ENCODE measurements at regions not wholly inside any gene's neighbourhood (a gene's known extent, or its start where the extent isn't known, plus 50 kb on each side); places are given as distances from the start of the nearest gene placed in this dataset.
"Not testable (repeated sequence)": the region's sequence is repeated elsewhere in the genome, so short reads cannot be mapped to it uniquely, and the experiment has no call there.

DNA sequence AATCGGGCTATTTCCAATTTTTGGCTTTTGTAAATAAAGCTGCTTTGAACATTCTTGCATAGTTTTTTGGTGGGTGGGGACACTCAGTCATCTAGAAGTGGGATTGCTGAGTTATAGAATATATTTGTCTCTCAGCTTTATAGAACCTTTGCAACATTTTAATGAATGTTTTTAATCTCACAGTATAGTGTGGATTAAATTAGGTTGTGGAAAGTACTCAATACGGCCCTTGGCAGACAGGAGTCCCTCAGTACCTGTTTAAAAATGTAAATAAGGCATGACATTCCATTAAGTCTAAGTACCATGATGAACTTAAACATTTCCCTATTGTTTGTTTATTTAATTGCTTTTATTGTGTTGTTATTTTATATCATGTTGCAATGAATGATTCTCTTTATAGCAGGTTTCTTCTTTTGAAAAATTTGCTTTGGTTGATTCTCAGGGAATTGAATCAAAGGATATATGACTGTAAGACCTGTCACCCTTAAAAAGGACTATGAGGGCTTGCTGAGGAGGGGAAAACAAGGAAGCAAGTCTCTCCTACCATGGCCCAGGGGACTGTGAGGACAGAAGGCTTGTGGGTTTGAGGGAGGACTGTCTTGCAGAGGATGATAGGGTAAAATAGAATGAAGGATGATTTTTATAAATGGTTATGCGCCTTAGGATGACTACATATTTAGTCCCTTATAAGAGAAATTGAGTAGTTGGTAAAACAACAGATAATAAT, 165.1 kb downstream of the RPIA start:
- intact Hi-C loops (cut with micrococcal nuclease): no loop called here
- ATAC-seq: no peak
- DNase-seq: no peak

DNA sequence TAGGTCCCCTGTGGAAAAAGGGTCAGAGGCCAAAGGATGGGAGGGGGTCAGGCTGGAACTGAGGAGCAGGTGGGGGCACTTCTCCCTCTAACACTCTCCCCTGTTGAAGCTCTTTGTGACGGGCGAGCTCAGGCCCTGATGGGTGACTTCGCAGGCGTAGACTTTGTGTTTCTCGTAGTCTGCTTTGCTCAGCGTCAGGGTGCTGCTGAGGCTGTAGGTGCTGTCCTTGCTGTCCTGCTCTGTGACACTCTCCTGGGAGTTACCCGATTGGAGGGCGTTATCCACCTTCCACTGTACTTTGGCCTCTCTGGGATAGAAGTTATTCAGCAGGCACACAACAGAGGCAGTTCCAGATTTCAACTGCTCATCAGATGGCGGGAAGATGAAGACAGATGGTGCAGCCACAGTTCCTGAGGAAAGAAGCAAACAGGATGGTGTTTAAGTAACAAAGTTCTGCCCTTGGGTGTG, 165.8 kb downstream of the RPIA start:
- intact Hi-C loops (cut with micrococcal nuclease): no loop called here
- no peak for DNase-seq
- ATAC-seq: no peak

DNA sequence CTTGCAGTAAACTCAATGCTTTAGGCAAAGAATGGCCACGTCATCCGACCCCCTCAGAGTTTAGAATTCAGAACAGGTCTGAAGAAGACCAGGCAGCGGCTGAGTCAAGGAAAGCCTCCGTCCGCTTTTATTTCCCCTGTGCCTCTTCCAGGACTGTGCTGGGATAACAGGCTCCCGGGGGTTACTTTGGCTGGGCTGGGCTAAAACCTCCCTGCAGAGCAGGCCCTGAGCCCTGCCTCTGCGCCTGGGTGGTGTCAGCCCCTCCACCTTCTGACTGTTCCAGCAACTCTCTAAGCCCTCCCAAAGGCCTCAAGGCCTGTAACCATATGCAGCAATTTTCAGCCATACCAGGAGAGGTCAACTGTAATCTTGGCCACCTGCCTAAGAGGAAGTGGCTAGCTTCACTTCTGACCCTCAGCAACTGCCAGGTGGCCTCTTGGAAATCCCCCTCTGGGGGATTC, 166.5 kb downstream of the RPIA start:
- ATAC-seq (peak; percentile 32), DNase-seq (no peak)
- intact Hi-C loops (cut with micrococcal nuclease): no loop called here

DNA sequence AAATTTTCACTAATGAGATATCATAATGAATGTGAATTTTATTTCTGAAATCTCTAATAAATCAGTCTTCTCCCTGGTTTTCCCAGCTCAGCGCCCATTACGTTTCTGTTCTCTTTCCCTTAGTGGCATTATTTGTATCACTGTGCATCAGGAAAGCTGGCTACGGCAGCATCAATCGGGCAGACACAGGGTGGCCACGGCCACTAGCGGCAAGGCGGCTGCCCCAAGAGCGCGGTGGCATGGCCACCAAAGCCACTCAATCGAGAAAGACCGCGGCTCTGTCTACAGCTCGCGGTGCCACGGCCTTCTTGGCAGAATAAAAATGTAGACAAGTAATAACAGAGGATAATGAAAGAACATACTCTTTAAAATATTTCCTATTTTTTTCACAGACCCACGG, 168.0 kb downstream of the RPIA start:
- intact Hi-C loops (cut with micrococcal nuclease): no loop called here
- DNase-seq (no peak), ATAC-seq (no peak)

DNA sequence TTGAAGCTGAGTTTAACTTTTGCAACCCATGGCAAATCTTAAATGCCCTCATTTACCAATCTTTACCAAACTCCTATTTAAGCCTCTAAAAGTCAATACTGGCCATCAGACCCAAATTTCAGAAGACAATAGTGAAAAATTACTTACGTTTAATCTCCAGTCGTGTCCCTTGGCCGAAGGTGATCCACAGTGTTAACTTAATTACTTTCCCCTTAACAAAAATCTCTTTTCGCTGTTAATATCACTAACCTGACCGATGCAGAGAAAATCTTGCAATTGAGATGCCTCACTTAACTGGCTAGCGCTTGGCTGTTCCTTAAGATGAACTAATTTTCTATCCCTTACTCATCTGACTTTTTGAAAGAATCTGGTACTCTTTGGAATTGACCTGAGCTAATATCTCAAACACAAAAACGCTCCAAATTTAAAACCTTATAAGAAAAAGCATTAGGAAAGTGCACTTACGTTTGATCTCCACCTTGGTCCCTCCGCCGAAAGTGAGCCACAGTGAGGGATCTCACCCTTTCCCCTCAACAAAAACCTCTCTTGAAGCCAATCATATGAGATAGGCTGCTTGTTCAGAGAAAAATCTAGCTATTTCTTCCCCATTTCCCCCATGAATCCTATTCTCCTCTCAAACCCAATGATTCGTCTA, 169.1 kb downstream of the RPIA start:
- intact Hi-C loops (cut with micrococcal nuclease): no loop called here
- DNase-seq (no peak), ATAC-seq (no peak)

DNA sequence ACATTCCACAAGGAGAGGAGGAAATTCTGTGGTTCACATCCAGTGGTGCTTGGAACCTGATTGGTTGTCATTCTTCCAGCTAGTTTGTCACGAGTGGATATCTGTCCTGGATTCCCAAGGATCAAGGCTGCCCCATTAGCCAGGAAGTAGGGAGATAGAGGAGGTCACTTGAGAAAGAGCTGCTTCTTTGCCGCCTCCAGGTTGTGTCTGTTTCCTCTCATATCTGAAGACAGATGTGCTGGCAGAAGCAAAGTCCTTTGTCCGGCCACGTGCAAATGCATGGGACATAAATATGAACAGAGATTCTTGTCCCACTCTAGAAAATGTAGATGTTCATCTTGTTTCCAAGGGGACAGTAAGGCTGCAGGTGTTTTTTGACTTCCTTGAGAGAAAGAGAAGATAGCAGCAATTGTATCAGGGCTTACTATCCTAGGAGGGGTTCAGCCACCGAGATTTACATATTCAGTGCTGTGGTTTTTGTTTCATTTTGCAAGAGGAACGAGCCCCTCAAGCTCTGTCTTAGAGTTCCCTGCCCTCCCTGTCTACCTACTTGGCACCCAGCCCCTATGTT, 174.4 kb downstream of the RPIA start:
- no peak for ATAC-seq
- intact Hi-C loops (cut with micrococcal nuclease): no loop called here
- no peak for DNase-seq

DNA sequence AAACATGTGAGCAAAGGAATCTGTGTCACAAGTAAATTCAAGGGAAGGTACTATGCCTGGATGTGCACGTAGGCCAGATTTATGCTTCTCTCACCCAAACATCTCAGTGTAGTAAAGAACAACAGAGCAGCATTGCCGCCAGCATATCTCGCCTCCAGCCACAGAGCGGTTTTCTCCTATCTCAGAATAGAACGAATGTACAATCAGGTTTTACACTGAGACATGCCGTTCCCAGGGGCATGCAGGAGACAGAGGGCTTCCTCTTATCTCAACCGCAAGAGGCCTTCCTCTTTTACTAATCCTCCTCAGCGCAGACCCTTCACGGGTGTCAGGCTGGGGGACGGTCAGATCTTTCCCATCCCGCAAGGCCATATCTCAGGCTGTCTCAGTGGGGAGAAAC, 175.3 kb downstream of the RPIA start:
- no peak for DNase-seq
- intact Hi-C loops (cut with micrococcal nuclease): no loop called here

DNA sequence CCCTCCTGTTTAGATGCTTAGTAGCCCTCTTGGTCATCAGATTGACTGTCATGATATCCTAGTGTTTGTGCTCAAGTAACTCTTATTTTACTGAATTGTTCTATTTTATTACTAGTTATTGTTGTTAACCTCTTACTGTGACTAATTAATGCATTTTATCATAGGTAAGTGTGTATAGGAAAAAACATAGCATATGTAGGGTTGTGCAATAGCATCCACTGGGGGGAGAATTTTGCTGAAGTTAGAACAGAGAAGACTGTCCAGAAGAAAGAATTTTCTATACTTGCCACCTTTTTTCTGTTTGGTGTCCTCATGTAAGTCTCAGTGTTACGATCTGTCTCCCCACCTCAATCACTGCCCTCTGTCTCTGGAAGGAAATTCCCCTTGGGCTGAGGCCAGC, 177.4 kb downstream of the RPIA start:
- intact Hi-C loops (cut with micrococcal nuclease): no loop called here
- ATAC-seq (no peak), DNase-seq (no peak)

More for the DNA sequence above, 175.3 kb downstream of the RPIA start:
- no peak for ATAC-seq

DNA sequence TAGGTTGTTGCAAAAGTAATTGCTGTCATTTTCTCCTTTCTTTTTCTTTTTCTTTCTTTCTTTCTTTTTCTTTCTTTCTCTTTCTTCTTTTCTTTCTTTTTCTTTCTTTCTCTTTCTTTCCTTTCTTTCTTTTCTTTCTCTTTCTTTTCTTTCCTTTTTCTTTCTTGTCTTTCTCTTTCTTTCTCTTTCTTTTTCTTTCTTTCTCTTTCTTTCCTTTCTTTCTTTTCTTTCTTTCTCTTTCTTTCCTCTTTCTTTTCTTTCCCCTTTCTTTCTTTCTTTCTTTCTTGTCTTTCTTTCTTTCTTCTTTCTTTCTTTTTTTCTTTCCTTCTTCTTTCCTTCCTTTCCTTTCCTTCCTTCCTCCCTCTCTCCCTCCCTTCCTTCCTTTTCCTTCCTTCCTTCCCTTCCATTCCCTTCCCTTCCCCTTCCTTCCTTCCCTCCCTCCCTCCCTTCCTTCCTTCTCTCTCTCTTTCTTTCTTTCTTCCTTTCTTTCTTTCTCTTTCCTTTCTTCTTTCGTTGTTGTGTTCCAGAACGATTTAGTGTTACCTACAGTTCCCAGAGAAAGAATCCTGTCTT, 178.9 kb downstream of the RPIA start:
- DNase-seq (no peak), ATAC-seq (no peak)
- intact Hi-C loops (cut with micrococcal nuclease): no loop called here

DNA sequence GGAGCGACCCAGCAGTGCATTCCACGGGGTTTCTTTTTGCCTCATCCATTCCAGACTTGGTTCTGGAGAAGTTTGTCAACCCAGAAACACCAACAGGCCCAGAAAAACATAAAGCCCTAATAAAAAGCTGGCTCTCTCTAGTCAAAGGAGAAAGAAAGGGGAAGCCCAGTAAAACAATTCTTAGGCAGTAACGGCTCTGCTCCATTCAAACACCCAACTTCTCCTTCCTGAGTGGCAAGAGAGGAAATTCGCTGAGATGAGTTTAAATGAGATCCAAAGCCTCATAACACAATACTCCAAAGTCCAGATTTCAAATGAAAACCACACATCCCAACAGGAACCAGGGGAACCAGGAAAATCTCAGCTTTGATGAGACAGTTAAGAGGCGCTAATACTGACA, 179.9 kb downstream of the RPIA start:
- DNase-seq (no peak), ATAC-seq (no peak)
- intact Hi-C loops (cut with micrococcal nuclease): no loop called here

DNA sequence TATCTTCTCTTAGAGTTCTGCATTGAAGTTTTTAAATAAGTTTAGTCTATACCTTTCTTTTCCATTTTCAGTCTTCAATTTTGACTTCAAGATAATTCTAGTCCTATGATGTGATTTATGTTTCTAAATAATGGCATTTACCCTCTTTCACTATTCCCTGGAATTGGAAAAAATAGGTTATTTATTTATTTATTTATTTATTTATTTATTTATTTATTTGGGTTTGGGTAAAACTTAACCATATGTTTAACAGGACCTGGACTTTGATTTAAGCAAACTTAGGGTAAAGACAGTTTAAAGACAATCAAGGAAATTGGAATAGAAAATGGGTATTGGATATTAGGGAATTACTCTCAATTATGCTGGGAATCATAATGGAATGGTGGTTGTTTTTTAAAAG, 182.1 kb downstream of the RPIA start:
- intact Hi-C loops (cut with micrococcal nuclease): no loop called here
- DNase-seq: no peak
- no peak for ATAC-seq

DNA sequence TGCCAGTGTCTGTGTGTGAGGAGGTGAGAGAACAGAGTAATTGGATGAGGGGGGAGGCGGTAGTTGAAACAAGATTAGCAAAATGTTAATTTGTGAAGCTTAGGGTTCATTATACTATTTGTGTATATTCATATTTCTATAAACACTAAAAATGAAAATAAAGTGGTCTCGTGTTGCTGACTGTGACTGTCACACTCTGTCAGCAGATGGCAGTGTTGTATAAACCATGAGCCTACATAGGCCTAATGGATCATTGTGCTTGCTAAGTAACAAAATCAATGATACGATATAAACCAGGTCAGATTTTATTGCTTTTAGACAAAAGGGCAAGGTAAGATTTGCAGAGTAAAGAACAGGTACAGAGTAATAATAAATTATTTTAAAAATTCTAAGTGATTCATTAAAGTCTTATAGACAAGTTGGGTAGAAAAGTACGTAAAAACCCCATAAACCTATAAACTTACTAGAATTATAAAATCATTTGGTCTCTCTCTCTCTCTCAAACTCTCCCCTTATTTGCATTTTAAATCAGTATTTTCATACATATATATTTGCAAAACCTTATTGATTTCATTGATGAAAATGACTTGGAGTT, 182.7 kb downstream of the RPIA start:
- intact Hi-C loops (cut with micrococcal nuclease): no loop called here
- no peak for DNase-seq
- ATAC-seq: peak; percentile 57

DNA sequence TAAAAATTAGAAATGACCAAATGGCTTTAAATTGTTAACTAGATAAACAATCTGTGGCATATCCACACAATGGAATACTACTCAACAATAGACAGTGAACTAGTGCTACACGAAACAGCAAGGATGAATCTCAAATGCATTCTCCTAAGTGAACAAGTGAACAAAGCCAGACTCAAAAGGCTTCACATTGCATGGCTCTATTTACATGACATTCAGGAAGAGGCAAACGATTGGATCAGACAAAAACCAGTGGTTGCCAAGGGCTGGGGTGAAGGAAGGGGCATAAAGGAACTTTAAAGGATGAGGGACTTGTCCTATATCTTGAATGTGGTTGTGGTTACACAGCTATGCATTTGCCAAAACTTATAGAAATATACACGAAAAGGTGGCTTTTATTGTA, 184.3 kb downstream of the RPIA start:
- ATAC-seq (no peak), DNase-seq (no peak)
- intact Hi-C loops (cut with micrococcal nuclease): no loop called here

DNA sequence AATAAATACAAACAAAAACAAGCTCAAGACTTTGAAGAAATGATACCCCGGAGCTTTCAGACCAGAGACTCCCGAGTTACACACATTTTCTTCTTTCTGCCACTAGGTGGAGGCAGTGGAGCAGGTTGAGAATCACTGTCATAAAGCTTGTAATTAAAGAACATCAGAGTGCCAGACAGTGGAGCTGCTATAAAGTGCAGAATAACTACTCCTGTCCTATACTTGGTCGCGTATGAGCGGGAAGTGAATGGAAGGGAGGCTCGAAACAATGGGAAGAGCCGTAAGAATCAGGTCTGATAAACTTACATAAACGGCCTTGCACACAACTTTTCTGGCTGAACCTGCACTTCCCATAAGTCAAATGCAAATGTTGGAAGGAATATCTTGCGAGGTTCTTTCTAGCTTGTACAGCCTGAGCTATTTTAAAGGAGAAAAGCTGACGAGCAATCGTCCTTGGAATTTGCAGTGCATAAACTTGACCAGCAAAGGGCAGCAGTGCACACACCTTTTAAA, 189.0 kb downstream of the RPIA start:
- ATAC-seq (peak; percentile 89), DNase-seq (no peak)
- intact Hi-C loops (cut with micrococcal nuclease): no loop called here

DNA sequence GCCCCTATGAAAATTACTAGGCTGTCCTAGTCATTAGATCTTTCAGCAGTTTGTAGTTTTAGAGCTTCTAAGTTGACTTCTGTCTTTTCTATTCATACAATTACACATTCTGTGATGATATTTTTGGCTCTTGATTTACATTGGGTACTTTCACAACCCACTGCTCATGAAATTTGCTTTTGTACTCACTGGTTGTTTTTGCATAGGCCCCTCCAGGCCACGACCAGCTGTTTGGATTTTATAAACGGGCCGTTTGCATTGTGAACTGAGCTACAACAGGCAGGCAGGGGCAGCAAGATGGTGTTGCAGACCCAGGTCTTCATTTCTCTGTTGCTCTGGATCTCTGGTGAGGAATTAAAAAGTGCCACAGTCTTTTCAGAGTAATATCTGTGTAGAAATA, 193.8 kb downstream of the RPIA start:
- intact Hi-C loops (cut with micrococcal nuclease): no loop called here
- DNase-seq: no peak

DNA sequence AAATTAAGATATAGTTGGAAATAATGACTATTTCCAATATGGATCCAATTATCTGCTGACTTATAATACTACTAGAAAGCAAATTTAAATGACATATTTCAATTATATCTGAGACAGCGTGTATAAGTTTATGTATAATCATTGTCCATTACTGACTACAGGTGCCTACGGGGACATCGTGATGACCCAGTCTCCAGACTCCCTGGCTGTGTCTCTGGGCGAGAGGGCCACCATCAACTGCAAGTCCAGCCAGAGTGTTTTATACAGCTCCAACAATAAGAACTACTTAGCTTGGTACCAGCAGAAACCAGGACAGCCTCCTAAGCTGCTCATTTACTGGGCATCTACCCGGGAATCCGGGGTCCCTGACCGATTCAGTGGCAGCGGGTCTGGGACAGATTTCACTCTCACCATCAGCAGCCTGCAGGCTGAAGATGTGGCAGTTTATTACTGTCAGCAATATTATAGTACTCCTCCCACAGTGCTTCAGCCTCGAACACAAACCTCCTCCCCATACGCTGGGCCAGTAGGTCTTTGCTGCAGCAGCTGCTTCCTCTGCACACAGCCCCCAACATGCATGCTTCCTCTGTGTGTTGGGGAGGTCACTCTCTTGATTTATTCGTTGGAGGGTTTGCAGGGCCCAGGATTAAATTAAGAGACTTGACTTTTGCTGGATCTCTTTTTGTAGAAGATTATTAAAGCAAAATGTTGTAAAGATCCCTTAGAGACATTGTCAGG, 194.4 kb downstream of the RPIA start:
- DNase-seq (no peak), ATAC-seq (no peak)
- intact Hi-C loops (cut with micrococcal nuclease): no loop called here

More for the DNA sequence above, 193.8 kb downstream of the RPIA start:
- ATAC-seq: no peak

DNA sequence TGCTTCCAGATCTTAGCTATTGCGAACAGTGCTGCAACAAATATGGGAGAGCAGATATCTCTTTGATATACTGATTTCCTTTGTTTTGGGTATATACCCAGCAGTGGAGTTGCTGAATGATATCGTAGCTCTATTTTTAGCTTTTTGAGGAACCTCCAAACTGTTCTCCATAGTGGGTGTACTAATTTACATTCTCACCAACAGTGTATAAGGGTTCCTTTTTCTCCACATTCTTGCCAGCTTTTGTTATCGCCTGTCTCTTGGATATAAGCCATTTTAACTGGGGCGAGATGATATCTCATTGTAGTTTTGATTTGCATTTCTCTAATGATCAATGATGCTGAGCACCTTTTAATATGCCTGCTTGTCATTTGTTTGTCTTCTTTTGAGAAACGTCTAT, 196.0 kb downstream of the RPIA start:
- DNase-seq; intact Hi-C loops (cut with micrococcal nuclease); ATAC-seq: not testable (repeated sequence)

DNA sequence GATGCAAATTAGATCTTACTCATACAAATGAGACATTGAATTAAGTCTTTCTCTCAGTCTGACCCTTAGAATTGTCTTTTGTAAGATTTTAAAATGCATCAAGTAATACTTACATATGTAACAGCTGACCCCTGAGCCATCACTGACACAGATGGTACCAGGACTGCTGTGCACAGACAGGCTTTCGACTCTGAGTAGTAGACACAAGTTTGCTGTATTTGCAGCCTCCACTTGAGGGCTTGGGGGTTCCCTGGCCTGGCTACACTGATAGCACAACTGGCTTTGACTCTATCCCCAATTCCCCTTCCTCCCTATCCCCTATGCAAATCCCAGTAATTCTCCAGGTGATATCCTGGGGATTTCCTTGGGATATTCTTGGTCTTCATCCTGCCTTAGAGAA, 200.7 kb downstream of the RPIA start:
- intact Hi-C loops (cut with micrococcal nuclease): no loop called here
- ATAC-seq (no peak), DNase-seq (no peak)

DNA sequence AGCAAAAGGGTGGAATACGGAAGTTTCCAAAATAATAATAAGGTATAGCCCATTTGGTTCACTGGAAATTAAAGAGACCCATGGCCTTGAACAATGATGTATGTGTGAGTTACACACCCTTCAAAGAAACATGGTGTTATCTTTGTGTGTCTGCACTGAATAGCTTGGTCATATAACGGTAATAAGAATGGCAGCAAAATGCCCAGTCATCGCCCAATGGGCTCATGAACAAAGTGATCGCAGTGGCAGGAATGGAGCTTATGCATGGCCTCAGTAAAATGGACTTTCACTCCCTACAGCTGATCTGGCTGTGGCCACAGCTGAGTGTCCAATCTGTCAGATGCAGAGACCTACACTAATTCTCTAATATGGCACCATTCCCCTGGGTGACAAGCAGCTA, 201.3 kb downstream of the RPIA start:
- no peak for ATAC-seq
- no peak for DNase-seq
- intact Hi-C loops (cut with micrococcal nuclease): no loop called here
